ENCODE measurements at regions not wholly inside any gene's neighbourhood (a gene's known extent, or its start where the extent isn't known, plus 50 kb on each side); places are given as distances from the start of the nearest gene placed in this dataset.

- no peak overlapping the region for H3K27ac Mint-ChIP-seq
- Histone ChIP-seq H3K9me3 (ENCODE audit: control insufficient read depth in 1 of 2, low read length in 2 of 2) (no peaks in the 10 kb centered on the region), H3K4me1 (ENCODE audit: insufficient read depth, low read length) (no peaks in the 10 kb centered on the region), H3K27me3 (ENCODE audit: insufficient read depth, low read length) (no peaks in the 10 kb centered on the region), H3K4me3 (ENCODE audit: low read length in 2 of 2) (no peak overlapping the region), H3K36me3 (ENCODE audit: insufficient read depth, low read length) (no peaks in the 10 kb centered on the region), H3K27ac (ENCODE audit: low read depth, low read length) (no peak overlapping the region)
- intact Hi-C loops (cut with micrococcal nuclease) = no loop called here
- no peaks in the 10 kb centered on the region for H3K4me1 Mint-ChIP-seq
- H3K4me3 Mint-ChIP-seq = no peak overlapping the region
- ChIA-PET CTCF (ENCODE audit: partially characterized antibody) (no interaction called here), POLR2A (ENCODE audit: partially characterized antibody) (no interaction called here)
- H3K27me3 Mint-ChIP-seq = no peaks in the 10 kb centered on the region
- no peaks in the 10 kb centered on the region for H3K36me3 Mint-ChIP-seq
- peaks cover 2 to 12% (median 4%) of the 10 kb centered on the region in 8 donors for H3K9me3 Mint-ChIP-seq
- DNase-seq = no peak
These were observed 220.7 kb upstream of the DEFB112 start for GRCh38 chr6:50270415-50270814.

- no peaks in the 10 kb centered on the region for H3K27me3 ChIP-seq (ENCODE audit: insufficient read depth, low read length)
- Mint-ChIP-seq H3K9me3 (peaks cover 0 to 12% (median 4%) of the 10 kb centered on the region in 8 donors), H3K36me3 (no peaks in the 10 kb centered on the region), H3K27me3 (no peaks in the 10 kb centered on the region), H3K4me3 (no peak overlapping the region), H3K4me1 (no peaks in the 10 kb centered on the region), H3K27ac (no peak overlapping the region)
- no peaks in the 10 kb centered on the region for H3K36me3 ChIP-seq (ENCODE audit: insufficient read depth, low read length)
- DNase-seq = no peak
- H3K4me1 ChIP-seq (ENCODE audit: insufficient read depth, low read length) = no peaks in the 10 kb centered on the region
- CTCF ChIA-PET (ENCODE audit: partially characterized antibody) = no interaction called here
- no peaks in the 10 kb centered on the region for H3K9me3 ChIP-seq (ENCODE audit: control insufficient read depth in 1 of 2, low read length in 2 of 2)
- intact Hi-C loops (cut with micrococcal nuclease) = no loop called here
- no peak overlapping the region for H3K27ac ChIP-seq (ENCODE audit: low read depth, low read length)
- no peak overlapping the region for H3K4me3 ChIP-seq (ENCODE audit: low read length in 2 of 2)
- POLR2A ChIA-PET (ENCODE audit: partially characterized antibody) = no interaction called here
These were observed 221.5 kb upstream of the DEFB112 start for GRCh38 chr6:50271266-50271665.

GRCh38 chr6:50271817-50272216, 222.1 kb upstream of the DEFB112 start:
- CTCF ChIA-PET (ENCODE audit: partially characterized antibody) = no interaction called here
- Histone ChIP-seq H3K36me3 (ENCODE audit: insufficient read depth, low read length) (no peaks in the 10 kb centered on the region), H3K9me3 (ENCODE audit: control insufficient read depth in 1 of 2, low read length in 2 of 2) (no peaks in the 10 kb centered on the region), H3K27ac (ENCODE audit: low read depth, low read length) (no peak overlapping the region), H3K27me3 (ENCODE audit: insufficient read depth, low read length) (no peaks in the 10 kb centered on the region), H3K4me1 (ENCODE audit: insufficient read depth, low read length) (no peaks in the 10 kb centered on the region), H3K4me3 (ENCODE audit: low read length in 2 of 2) (no peak overlapping the region)
- intact Hi-C loops (cut with micrococcal nuclease) = no loop called here
- no peak for DNase-seq
- H3K9me3 Mint-ChIP-seq = peaks cover 0 to 12% (median 4%) of the 10 kb centered on the region in 8 donors
- H3K27me3 Mint-ChIP-seq = no peaks in the 10 kb centered on the region
- H3K4me1 Mint-ChIP-seq = no peaks in the 10 kb centered on the region
- POLR2A ChIA-PET (ENCODE audit: partially characterized antibody) = no interaction called here
- no peak overlapping the region for H3K27ac Mint-ChIP-seq
- no peaks in the 10 kb centered on the region for H3K36me3 Mint-ChIP-seq
- no peak overlapping the region for H3K4me3 Mint-ChIP-seq

- DNase-seq = no peak
- H3K9me3 ChIP-seq (ENCODE audit: control insufficient read depth in 1 of 2, low read length in 2 of 2) = no peaks in the 10 kb centered on the region
- intact Hi-C loops (cut with micrococcal nuclease) = no loop called here
- H3K36me3 Mint-ChIP-seq = no peaks in the 10 kb centered on the region
- H3K4me1 ChIP-seq (ENCODE audit: insufficient read depth, low read length) = no peaks in the 10 kb centered on the region
- H3K9me3 Mint-ChIP-seq = peaks cover 0 to 12% (median 4%) of the 10 kb centered on the region in 8 donors
- no peak overlapping the region for H3K27ac ChIP-seq (ENCODE audit: low read depth, low read length)
- no peak overlapping the region for H3K27ac Mint-ChIP-seq
- H3K27me3 ChIP-seq (ENCODE audit: insufficient read depth, low read length) = no peaks in the 10 kb centered on the region
- H3K4me3 Mint-ChIP-seq = no peak overlapping the region
- ChIA-PET POLR2A (ENCODE audit: partially characterized antibody) (no interaction called here), CTCF (ENCODE audit: partially characterized antibody) (no interaction called here)
- no peaks in the 10 kb centered on the region for H3K36me3 ChIP-seq (ENCODE audit: insufficient read depth, low read length)
- H3K27me3 Mint-ChIP-seq = no peaks in the 10 kb centered on the region
- H3K4me3 ChIP-seq (ENCODE audit: low read length in 2 of 2) = no peak overlapping the region
- H3K4me1 Mint-ChIP-seq = no peaks in the 10 kb centered on the region
These were observed 222.9 kb upstream of the DEFB112 start for GRCh38 chr6:50272611-50273010.

GRCh38 chr6:50276771-50277261, 227.1 kb upstream of the DEFB112 start:
- H3K9me3 Mint-ChIP-seq = peaks cover 0 to 17% (median 7%) of the 10 kb centered on the region in 8 donors
- POLR2A ChIA-PET (ENCODE audit: partially characterized antibody) = no interaction called here
- Histone ChIP-seq H3K36me3 (ENCODE audit: insufficient read depth, low read length) (no peaks in the 10 kb centered on the region), H3K4me3 (ENCODE audit: low read length in 2 of 2) (no peak overlapping the region), H3K27me3 (ENCODE audit: insufficient read depth, low read length) (no peaks in the 10 kb centered on the region), H3K9me3 (ENCODE audit: control insufficient read depth in 1 of 2, low read length in 2 of 2) (no peaks in the 10 kb centered on the region), H3K27ac (ENCODE audit: low read depth, low read length) (no peak overlapping the region), H3K4me1 (ENCODE audit: insufficient read depth, low read length) (no peaks in the 10 kb centered on the region)
- H3K27me3 Mint-ChIP-seq = no peaks in the 10 kb centered on the region
- intact Hi-C loops (cut with micrococcal nuclease) = no loop called here
- no peak for DNase-seq
- no peak overlapping the region for H3K4me3 Mint-ChIP-seq
- CTCF ChIA-PET (ENCODE audit: partially characterized antibody) = no interaction called here
- no peaks in the 10 kb centered on the region for H3K4me1 Mint-ChIP-seq
- no peak overlapping the region for H3K27ac Mint-ChIP-seq
- no peaks in the 10 kb centered on the region for H3K36me3 Mint-ChIP-seq

- no peak overlapping the region for H3K27ac ChIP-seq (ENCODE audit: low read depth, low read length)
- ChIA-PET CTCF (ENCODE audit: partially characterized antibody) (no interaction called here), POLR2A (ENCODE audit: partially characterized antibody) (no interaction called here)
- Mint-ChIP-seq H3K9me3 (peaks cover 0 to 17% (median 7%) of the 10 kb centered on the region in 8 donors), H3K4me1 (no peaks in the 10 kb centered on the region), H3K4me3 (no peak overlapping the region), H3K36me3 (no peaks in the 10 kb centered on the region), H3K27me3 (no peaks in the 10 kb centered on the region), H3K27ac (no peak overlapping the region)
- no peaks in the 10 kb centered on the region for H3K36me3 ChIP-seq (ENCODE audit: insufficient read depth, low read length)
- no peaks in the 10 kb centered on the region for H3K9me3 ChIP-seq (ENCODE audit: control insufficient read depth in 1 of 2, low read length in 2 of 2)
- no peaks in the 10 kb centered on the region for H3K27me3 ChIP-seq (ENCODE audit: insufficient read depth, low read length)
- DNase-seq = no peak
- no peak overlapping the region for H3K4me3 ChIP-seq (ENCODE audit: low read length in 2 of 2)
- intact Hi-C loops (cut with micrococcal nuclease) = no loop called here
- H3K4me1 ChIP-seq (ENCODE audit: insufficient read depth, low read length) = no peaks in the 10 kb centered on the region
These were observed 228.0 kb upstream of the DEFB112 start for GRCh38 chr6:50277774-50278173.

GRCh38 chr6:50278663-50279062, 228.9 kb upstream of the DEFB112 start:
- CTCF ChIA-PET (ENCODE audit: partially characterized antibody) = no interaction called here
- no peak overlapping the region for H3K4me3 Mint-ChIP-seq
- H3K36me3 Mint-ChIP-seq = no peaks in the 10 kb centered on the region
- POLR2A ChIA-PET (ENCODE audit: partially characterized antibody) = no interaction called here
- H3K27ac Mint-ChIP-seq = no peak overlapping the region
- DNase-seq = no peak
- no peak overlapping the region for H3K4me3 ChIP-seq (ENCODE audit: low read length in 2 of 2)
- no peaks in the 10 kb centered on the region for H3K4me1 ChIP-seq (ENCODE audit: insufficient read depth, low read length)
- peaks cover 0 to 16% (median 5%) of the 10 kb centered on the region in 8 donors for H3K9me3 Mint-ChIP-seq
- H3K27ac ChIP-seq (ENCODE audit: low read depth, low read length) = no peak overlapping the region
- intact Hi-C loops (cut with micrococcal nuclease) = no loop called here
- no peaks in the 10 kb centered on the region for H3K27me3 Mint-ChIP-seq
- no peaks in the 10 kb centered on the region for H3K9me3 ChIP-seq (ENCODE audit: control insufficient read depth in 1 of 2, low read length in 2 of 2)
- H3K4me1 Mint-ChIP-seq = no peaks in the 10 kb centered on the region
- H3K36me3 ChIP-seq (ENCODE audit: insufficient read depth, low read length) = no peaks in the 10 kb centered on the region
- H3K27me3 ChIP-seq (ENCODE audit: insufficient read depth, low read length) = no peaks in the 10 kb centered on the region

- no peaks in the 10 kb centered on the region for H3K4me1 ChIP-seq (ENCODE audit: insufficient read depth, low read length)
- no peaks in the 10 kb centered on the region for H3K4me1 Mint-ChIP-seq
- CTCF ChIA-PET (ENCODE audit: partially characterized antibody) = no interaction called here
These were observed 236.0 kb upstream of the DEFB112 start for GRCh38 chr6:50285735-50286134.

More at GRCh38 chr6:50285735-50286134, 236.0 kb upstream of the DEFB112 start:
- intact Hi-C loops (cut with micrococcal nuclease) = no loop called here
- Mint-ChIP-seq H3K4me3 (no peak overlapping the region), H3K9me3 (peaks cover 0 to 11% (median 5%) of the 10 kb centered on the region in 8 donors), H3K36me3 (no peaks in the 10 kb centered on the region), H3K27ac (no peak overlapping the region), H3K27me3 (no peaks in the 10 kb centered on the region)
- Histone ChIP-seq H3K27ac (ENCODE audit: low read depth, low read length) (no peak overlapping the region), H3K9me3 (ENCODE audit: control insufficient read depth in 1 of 2, low read length in 2 of 2) (no peaks in the 10 kb centered on the region), H3K4me3 (ENCODE audit: low read length in 2 of 2) (no peak overlapping the region), H3K36me3 (ENCODE audit: insufficient read depth, low read length) (no peaks in the 10 kb centered on the region), H3K27me3 (ENCODE audit: insufficient read depth, low read length) (no peaks in the 10 kb centered on the region)
- POLR2A ChIA-PET (ENCODE audit: partially characterized antibody) = no interaction called here
- DNase-seq = no peak
